ENCODE measurements at regions not wholly inside any gene's neighbourhood (a gene's known extent, or its start where the extent isn't known, plus 50 kb on each side); places are given as distances from the start of the nearest gene placed in this dataset.

GRCh38 chr1:29543586-29543985 lies 307.3 kb downstream of the PTPRU start:
- no peak for DNase-seq (ENCODE audit: low read depth in 2 of 2)

- no peak for DNase-seq (ENCODE audit: low read depth in 2 of 2)
Observed at GRCh38 chr1:29542548-29542947, 306.2 kb downstream of the PTPRU start.

- no peak for DNase-seq (ENCODE audit: low read depth in 2 of 2)
Observed at GRCh38 chr1:29541631-29542030, 305.3 kb downstream of the PTPRU start.

- no peak for DNase-seq (ENCODE audit: low read depth in 2 of 2)
Observed at GRCh38 chr1:29540801-29541357, 304.6 kb downstream of the PTPRU start.

GRCh38 chr1:29539971-29540370 lies 303.6 kb downstream of the PTPRU start:
- DNase-seq (ENCODE audit: low read depth in 2 of 2), result no peak

- DNase-seq (ENCODE audit: low read depth in 2 of 2), result no peak
Observed at GRCh38 chr1:29538586-29538985, 302.3 kb downstream of the PTPRU start.

- DNase-seq (ENCODE audit: low read depth in 2 of 2), result no peak
Observed at GRCh38 chr1:29532751-29533150, 296.4 kb downstream of the PTPRU start.

GRCh38 chr1:29532285-29532684 lies 296.0 kb downstream of the PTPRU start:
- no peak for DNase-seq (ENCODE audit: low read depth in 2 of 2)

GRCh38 chr1:29531596-29531995 lies 295.3 kb downstream of the PTPRU start:
- no peak for DNase-seq (ENCODE audit: low read depth in 2 of 2)

GRCh38 chr1:29529677-29530278 lies 293.5 kb downstream of the PTPRU start:
- DNase-seq (ENCODE audit: low read depth in 2 of 2), result no peak

- no peak for DNase-seq (ENCODE audit: low read depth in 2 of 2)
Observed at GRCh38 chr1:29527314-29528004, 291.1 kb downstream of the PTPRU start.

- no peak for DNase-seq (ENCODE audit: low read depth in 2 of 2)
Observed at GRCh38 chr1:29525941-29526340, 289.6 kb downstream of the PTPRU start.

- DNase-seq (ENCODE audit: low read depth in 2 of 2), result no peak
Observed at GRCh38 chr1:29524285-29525065, 288.2 kb downstream of the PTPRU start.

GRCh38 chr1:29523576-29523975 lies 287.3 kb downstream of the PTPRU start:
- DNase-seq (ENCODE audit: low read depth in 2 of 2), result no peak

- no peak for DNase-seq (ENCODE audit: low read depth in 2 of 2)
Observed at GRCh38 chr1:29523136-29523535, 286.8 kb downstream of the PTPRU start.

- DNase-seq (ENCODE audit: low read depth in 2 of 2), result no peak
Observed at GRCh38 chr1:29521811-29522580, 285.7 kb downstream of the PTPRU start.

GRCh38 chr1:29521438-29521715 lies 285.1 kb downstream of the PTPRU start:
- DNase-seq (ENCODE audit: low read depth in 2 of 2), result no peak

- DNase-seq (ENCODE audit: low read depth in 2 of 2), result no peak
Observed at GRCh38 chr1:29520571-29521437, 284.5 kb downstream of the PTPRU start.

- DNase-seq (ENCODE audit: low read depth in 2 of 2), result no peak
Observed at GRCh38 chr1:29519788-29520110, 283.4 kb downstream of the PTPRU start.

GRCh38 chr1:29519108-29519787 lies 282.9 kb downstream of the PTPRU start:
- no peak for DNase-seq (ENCODE audit: low read depth in 2 of 2)
